ENCODE measurements at regions not wholly inside any gene's neighbourhood (a gene's known extent, or its start where the extent isn't known, plus 50 kb on each side); places are given as distances from the start of the nearest gene placed in this dataset.
"Not testable (repeated sequence)": the region's sequence is repeated elsewhere in the genome, so short reads cannot be mapped to it uniquely, and the experiment has no call there.

GRCh38 chr4:164115236-164115635 is 620.7 kb downstream of the TMA16 start:
- no peak for DNase-seq

GRCh38 chr4:164116286-164116685 is 621.8 kb downstream of the TMA16 start:
- no peak for DNase-seq

GRCh38 chr4:164134388-164134787 is 619.5 kb upstream of the SMIM31 start:
- no peak for DNase-seq

- no peak for DNase-seq
Measured at GRCh38 chr4:164136180-164136616, 617.7 kb upstream of the SMIM31 start.

- DNase-seq = no peak
Measured at GRCh38 chr4:164138521-164138920, 615.4 kb upstream of the SMIM31 start.

GRCh38 chr4:164139291-164139690 is 614.6 kb upstream of the SMIM31 start:
- no peak for DNase-seq

- DNase-seq = not testable (repeated sequence)
Measured at GRCh38 chr4:164141755-164142375, 612.1 kb upstream of the SMIM31 start.

- DNase-seq = no peak
Measured at GRCh38 chr4:164154416-164154815, 599.5 kb upstream of the SMIM31 start.

GRCh38 chr4:164169591-164169990 is 584.3 kb upstream of the SMIM31 start:
- no peak for DNase-seq

- no peak for DNase-seq
Measured at GRCh38 chr4:164177153-164177552, 576.8 kb upstream of the SMIM31 start.

- DNase-seq = no peak
Measured at GRCh38 chr4:164177753-164178152, 576.2 kb upstream of the SMIM31 start.

GRCh38 chr4:164188236-164188635 is 565.7 kb upstream of the SMIM31 start:
- no peak for DNase-seq

- DNase-seq = no peak
Measured at GRCh38 chr4:164192844-164193243, 561.1 kb upstream of the SMIM31 start.

- no peak for DNase-seq
Measured at GRCh38 chr4:164193676-164194075, 560.3 kb upstream of the SMIM31 start.

- DNase-seq = no peak
Measured at GRCh38 chr4:164197556-164197955, 556.4 kb upstream of the SMIM31 start.

GRCh38 chr4:164203476-164203875 is 550.5 kb upstream of the SMIM31 start:
- DNase-seq = no peak

GRCh38 chr4:164204434-164204833 is 549.5 kb upstream of the SMIM31 start:
- no peak for DNase-seq

- no peak for DNase-seq
Measured at GRCh38 chr4:164207460-164207859, 546.5 kb upstream of the SMIM31 start.

GRCh38 chr4:164210377-164210776 is 543.6 kb upstream of the SMIM31 start:
- no peak for DNase-seq

- DNase-seq = no peak
Measured at GRCh38 chr4:164212134-164212533, 541.8 kb upstream of the SMIM31 start.

- no peak for DNase-seq
Measured at GRCh38 chr4:164212714-164213113, 541.2 kb upstream of the SMIM31 start.

GRCh38 chr4:164215113-164215741 is 538.7 kb upstream of the SMIM31 start:
- DNase-seq = no peak

GRCh38 chr4:164221631-164222030 is 532.3 kb upstream of the SMIM31 start:
- DNase-seq = no peak

GRCh38 chr4:164224871-164225270 is 529.1 kb upstream of the SMIM31 start:
- no peak for DNase-seq

GRCh38 chr4:164229255-164229654 is 524.7 kb upstream of the SMIM31 start:
- no peak for DNase-seq
